K562 (cell line): ENCODE measurements at regions not wholly inside any gene's neighbourhood (a gene's known extent, or its start where the extent isn't known, plus 50 kb on each side); places are given as distances from the start of the nearest gene placed in this dataset.

Experiments used
- CBFA2T3 ChIP-seq: fragments of 450-650 bp; IDR thresholded peaks from 2 replicates; pipeline ENCODE4 v1.6.1; 2017
- CBX3 ChIP-seq, 2 experiments: IDR thresholded peaks; 1 replicate in 1 of 2; 2 replicates in 1 of 2; pipeline ENCODE4 v1.6.1; 2012; ENCODE audit warnings: inconsistent platforms in 2 of 2, low read length in 2 of 2, borderline replicate concordance in 1 of 2, control low read depth in 1 of 2
- CTBP1 ChIP-seq: fragments of 450-650 bp; IDR thresholded peaks from 2 replicates; pipeline ENCODE4 v1.6.1; 2016; ENCODE audit warnings: borderline replicate concordance
- DPF2 ChIP-seq: fragments of 450-650 bp; IDR thresholded peaks from 2 replicates; pipeline ENCODE4 v1.6.1; 2016
- E2F4 ChIP-seq: sonication (generic); formaldehyde crosslinking; IDR thresholded peaks from 2 replicates; pipeline ENCODE4 v1.8.0; 2022; ENCODE audit warnings: mild to moderate bottlenecking, low read depth, missing genetic modification reagents
- FOXM1 ChIP-seq, 2 experiments: fragments of 450-650 bp in 1 of 2; sonication (generic) in 1 of 2; formaldehyde crosslinking in 1 of 2; IDR thresholded peaks; 2 replicates each; pipeline versions ENCODE4 v1.6.1 to v1.9.0; 2017 to 2022; ENCODE audit warnings: low read depth in 2 of 2, mild to moderate bottlenecking in 2 of 2, missing genetic modification reagents in 1 of 2, moderate library complexity in 1 of 2
- GATAD2A ChIP-seq: fragments of 450-650 bp; IDR thresholded peaks from 2 replicates; pipeline ENCODE4 v1.6.1; 2017
- GATAD2B ChIP-seq: fragments of 450-650 bp; IDR thresholded peaks from 2 replicates; pipeline ENCODE4 v1.6.1; 2017; ENCODE audit warnings: mild to moderate bottlenecking, borderline replicate concordance
- HDAC6 ChIP-seq: IDR thresholded peaks from 2 replicates; pipeline ENCODE4 v1.6.1; 2012; ENCODE audit warnings: low read depth, mild to moderate bottlenecking, control low read depth, inconsistent platforms, low read length, moderate library complexity
- HDGF ChIP-seq: fragments of 450-650 bp; IDR thresholded peaks from 2 replicates; pipeline ENCODE4 v1.6.1; 2016
- KAT2B ChIP-seq: IDR thresholded peaks from one replicate; pipeline ENCODE4 v1.6.1; 2012; ENCODE audit warnings: low read depth, mild to moderate bottlenecking, control low read depth, inconsistent platforms, low read length, moderate library complexity
- MAFF ChIP-seq: IDR thresholded peaks from 2 replicates; pipeline ENCODE4 v1.6.1; 2012; ENCODE audit warnings: low read length, improper control_type of control experiment
- NFATC3 ChIP-seq: fragments of 450-650 bp; IDR thresholded peaks from 2 replicates; pipeline ENCODE4 v1.6.1; 2017; ENCODE audit warnings: mild to moderate bottlenecking
- PHF8 ChIP-seq: fragments of 200-600 bp; sonication (generic); IDR thresholded peaks from 2 replicates; pipeline ENCODE4 v1.6.1; 2012; ENCODE audit warnings: mixed run types, mild to moderate bottlenecking, inconsistent platforms, low read length, moderate library complexity, borderline replicate concordance
- PML ChIP-seq: IDR thresholded peaks from 2 replicates; pipeline ENCODE4 v1.6.1; 2012; ENCODE audit warnings: low read length, inconsistent platforms
- POLR2B ChIP-seq: fragments of 450-650 bp; IDR thresholded peaks from 2 replicates; pipeline ENCODE4 v1.6.1; 2018; ENCODE audit warnings: low read depth; ENCODE audit not compliant: partially characterized antibody
- RBM25 ChIP-seq: fragments of 200-400 bp; formaldehyde crosslinking; IDR thresholded peaks from 2 replicates; pipeline ENCODE4 v1.6.1; 2018; ENCODE audit warnings: low read length, low read depth, moderate library complexity; ENCODE audit not compliant: severe bottlenecking
- SOX6 ChIP-seq: fragments of 450-650 bp; IDR thresholded peaks from 2 replicates; pipeline ENCODE4 v1.6.1; 2014; ENCODE audit warnings: mild to moderate bottlenecking
- SREBF2 ChIP-seq: sonication (generic); formaldehyde crosslinking; IDR thresholded peaks from 2 replicates; pipeline ENCODE4 v1.4.0; 2020; ENCODE audit warnings: mild to moderate bottlenecking, missing genetic modification reagents
- TCF7L2 ChIP-seq: fragments of 150-350 bp; IDR thresholded peaks from 2 replicates; pipeline ENCODE4 v1.6.1; 2016; ENCODE audit warnings: low read depth, mild to moderate bottlenecking, low read length, moderate library complexity
- TRIM24 ChIP-seq, 2 experiments: fragments of 450-650 bp; IDR thresholded peaks; 2 replicates each; pipeline ENCODE4 v1.6.1; 2016
- ZBTB5 ChIP-seq: fragments of 450-650 bp; IDR thresholded peaks from 2 replicates; pipeline ENCODE4 v1.6.1; 2017; ENCODE audit warnings: antibody characterized with exemption
- ZNF165 ChIP-seq: fragments of 250-450 bp; sonication (Bioruptor Pico); IDR thresholded peaks from 2 replicates; pipeline ENCODE4 v1.4.0; 2020; ENCODE audit warnings: borderline replicate concordance
- ZNF444 ChIP-seq: fragments of 250-450 bp; sonication (Bioruptor Pico); IDR thresholded peaks from 2 replicates; pipeline ENCODE4 v1.4.0; 2020; ENCODE audit warnings: mild to moderate bottlenecking, moderate library complexity
- ZNF695 ChIP-seq: fragments of 450-650 bp; formaldehyde crosslinking; IDR thresholded peaks from 2 replicates; pipeline ENCODE4 v1.4.0; 2020; ENCODE audit warnings: mild to moderate bottlenecking, moderate library complexity
- ZNF785 ChIP-seq: fragments of 250-450 bp; sonication (Bioruptor Pico); IDR thresholded peaks from 2 replicates; pipeline ENCODE4 v1.4.0; 2020; ENCODE audit warnings: mild to moderate bottlenecking
- TF ChIP-seq, protein P1 (sequence below), 2 experiments: IDR thresholded peaks; 2 replicates each; pipeline ENCODE4 v1.6.1; 2011; ENCODE audit warnings: borderline replicate concordance in 1 of 2, control low read depth in 1 of 2, low read depth in 1 of 2, low read length in 1 of 2, mild to moderate bottlenecking in 1 of 2, mixed read lengths in 1 of 2, moderate library complexity in 1 of 2; ENCODE audit not compliant: insufficient read depth in 1 of 2, insufficient read length in 1 of 2, poor library complexity in 1 of 2, severe bottlenecking in 1 of 2; ENCODE audit errors: extremely low read depth in 1 of 2

DNA sequence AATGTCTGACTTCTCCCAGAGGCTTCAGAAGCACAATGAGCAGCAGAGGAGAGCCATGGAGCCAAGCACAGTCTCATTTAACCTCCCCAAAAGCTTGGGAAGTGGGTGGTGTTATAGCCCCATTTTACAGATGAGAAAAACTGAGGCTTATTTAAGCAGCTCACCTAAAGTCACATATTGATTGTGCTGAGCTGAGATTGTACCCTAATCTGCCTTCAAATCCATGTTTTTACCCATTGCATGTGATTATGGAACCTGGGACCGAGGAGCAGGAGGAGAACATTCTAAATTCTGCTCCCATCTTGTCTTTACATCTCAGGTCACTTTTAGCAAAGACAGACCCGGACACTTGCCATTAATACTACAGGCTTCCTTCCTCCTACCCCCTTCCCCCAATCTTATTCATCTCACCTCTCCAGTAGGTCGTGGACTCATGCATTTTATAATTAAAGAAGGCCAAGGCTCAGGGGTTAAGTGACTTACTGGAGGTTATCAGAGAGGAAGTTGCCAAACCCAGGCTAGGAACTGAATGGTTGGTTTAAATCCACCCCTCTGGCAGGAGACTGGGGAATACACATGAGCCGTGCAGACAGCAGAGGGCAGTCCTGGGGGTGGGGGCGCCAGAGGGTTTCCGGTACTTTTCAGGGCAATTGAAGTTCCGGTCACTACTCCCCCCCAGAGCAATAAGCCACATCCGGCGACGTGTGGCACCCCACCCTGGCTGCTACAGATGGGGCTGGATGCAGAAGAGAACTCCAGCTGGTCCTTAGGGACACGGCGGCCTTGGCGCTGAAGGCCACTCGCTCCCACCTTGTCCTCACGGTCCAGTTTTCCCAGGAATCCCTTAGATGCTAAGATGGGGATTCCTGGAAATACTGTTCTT is 51.0 kb upstream of the IL17B start (continued):
- TF ChIP-seq ZNF695 (CRISPR knock-in tag) (no peak), HDGF (0 out of 2 replicates have a peak, but pooled peaks have one; percentile 44), SOX6 (no peak; the same call in 1 of the 2 replicates), CBX3 (IDR thresholded peaks at IDR 0.05; ENCODE audit: borderline replicate concordance in 1 of 2, low read length in 2 of 2) (peak in 1 of 2 experiments; percentile 80; a peak in 2 of 3 replicates), ZNF165 (CRISPR knock-in tag) (no peak), TCF7L2 (no peak), PML (peak; percentile 8; the same call in 1 of the 2 replicates), CBFA2T3 (0 out of 2 replicates have a peak, but pooled peaks have one; percentile 13), POLR2B (peak; percentile 71), FOXM1 (IDR thresholded peaks at IDR 0.05; ENCODE audit: low read depth) (peak; percentile 55), FOXM1 (CRISPR knock-in tag; IDR thresholded peaks at IDR 0.05; ENCODE audit: low read depth) (no peak), HDAC6 (no peak), NFATC3 (no peak), ZNF785 (no peak), GATAD2B (peak; percentile 23; the same call in 1 of the 2 replicates), GATAD2A (0 out of 2 replicates have a peak, but pooled peaks have one; percentile 19), E2F4 (CRISPR knock-in tag) (no peak), PHF8 (peak; percentile 67; the same call in 1 of the 2 replicates), RBM25 (peak; percentile 94), CTBP1 (peak; percentile 36), ZNF444 (CRISPR knock-in tag) (no peak), KAT2B (no peak), DPF2 (peak; percentile 60), MAFF (no peak), SREBF2 (CRISPR knock-in tag) (no peak), TRIM24 (IDR thresholded peaks at IDR 0.05) (peak in 1 of 2 experiments; percentile 48; a peak in 1 of 4 replicates), ZBTB5 (no peak)
- TF ChIP-seq, protein P1, sequence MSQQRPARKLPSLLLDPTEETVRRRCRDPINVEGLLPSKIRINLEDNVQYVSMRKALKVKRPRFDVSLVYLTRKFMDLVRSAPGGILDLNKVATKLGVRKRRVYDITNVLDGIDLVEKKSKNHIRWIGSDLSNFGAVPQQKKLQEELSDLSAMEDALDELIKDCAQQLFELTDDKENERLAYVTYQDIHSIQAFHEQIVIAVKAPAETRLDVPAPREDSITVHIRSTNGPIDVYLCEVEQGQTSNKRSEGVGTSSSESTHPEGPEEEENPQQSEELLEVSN (IDR thresholded peaks at IDR 0.05; ENCODE audit: borderline replicate concordance in 1 of 2, extremely low read depth in 1 of 2, insufficient read depth in 1 of 2, insufficient read length in 1 of 2, low read depth in 1 of 2, low read length in 1 of 2, poor library complexity in 1 of 2, severe bottlenecking in 1 of 2), result peak in 1 of 2 experiments; percentile 42
